ENCODE measurements at regions not wholly inside any gene's neighbourhood (a gene's known extent, or its start where the extent isn't known, plus 50 kb on each side); places are given as distances from the start of the nearest gene placed in this dataset.

DNA sequence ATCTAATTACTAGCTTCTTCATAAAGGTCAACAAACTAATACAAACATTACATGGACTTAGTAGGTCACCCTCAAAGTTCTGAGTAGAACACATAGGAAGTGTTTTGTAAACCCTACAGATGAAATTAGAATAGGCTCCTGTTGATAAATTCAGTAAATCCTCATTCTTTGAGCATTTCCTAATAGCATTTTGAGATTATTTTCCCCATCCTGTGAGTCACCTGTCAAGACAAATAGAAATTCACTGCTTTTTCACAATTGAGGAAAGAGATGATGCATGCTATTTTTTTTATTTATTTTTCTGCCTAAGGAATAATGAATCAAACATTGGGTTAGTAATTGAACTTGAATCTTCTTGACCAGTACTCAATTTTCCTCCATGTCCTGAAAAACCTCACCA is 666.7 kb upstream of the GOT2 start:
- TF ChIP-seq, protein P1, sequence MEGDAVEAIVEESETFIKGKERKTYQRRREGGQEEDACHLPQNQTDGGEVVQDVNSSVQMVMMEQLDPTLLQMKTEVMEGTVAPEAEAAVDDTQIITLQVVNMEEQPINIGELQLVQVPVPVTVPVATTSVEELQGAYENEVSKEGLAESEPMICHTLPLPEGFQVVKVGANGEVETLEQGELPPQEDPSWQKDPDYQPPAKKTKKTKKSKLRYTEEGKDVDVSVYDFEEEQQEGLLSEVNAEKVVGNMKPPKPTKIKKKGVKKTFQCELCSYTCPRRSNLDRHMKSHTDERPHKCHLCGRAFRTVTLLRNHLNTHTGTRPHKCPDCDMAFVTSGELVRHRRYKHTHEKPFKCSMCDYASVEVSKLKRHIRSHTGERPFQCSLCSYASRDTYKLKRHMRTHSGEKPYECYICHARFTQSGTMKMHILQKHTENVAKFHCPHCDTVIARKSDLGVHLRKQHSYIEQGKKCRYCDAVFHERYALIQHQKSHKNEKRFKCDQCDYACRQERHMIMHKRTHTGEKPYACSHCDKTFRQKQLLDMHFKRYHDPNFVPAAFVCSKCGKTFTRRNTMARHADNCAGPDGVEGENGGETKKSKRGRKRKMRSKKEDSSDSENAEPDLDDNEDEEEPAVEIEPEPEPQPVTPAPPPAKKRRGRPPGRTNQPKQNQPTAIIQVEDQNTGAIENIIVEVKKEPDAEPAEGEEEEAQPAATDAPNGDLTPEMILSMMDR (IDR thresholded peaks at IDR 0.05; ENCODE audit: insufficient read depth, low read length, poor library complexity, severe bottlenecking) = no peak
- TF ChIP-seq EZH2phosphoT487 (conservative IDR thresholded peaks at IDR 0.05; ENCODE audit: low read length) = no peak

Measured in SU-DHL-6 (cell line).